Keratinocyte (primary cell): ENCODE measurements at regions not wholly inside any gene's neighbourhood (a gene's known extent, or its start where the extent isn't known, plus 50 kb on each side); places are given as distances from the start of the nearest gene placed in this dataset.

Source experiments
- DNase-seq: peaks from one replicate; pipeline ENCODE4 v3.0.0-alpha.2; 2011; ENCODE audit warnings: low read depth, missing footprints, low spot score
- FAIRE-seq: peaks from 2 replicates; lab custom pipeline; 2011; peaks lifted over from hg19 to GRCh38; lab: Jason Lieb, UNC
- H2AFZ ChIP-seq: 2 replicates; pipeline ENCODE4 v1.6.0; 2012; ENCODE audit warnings: low read length, control low read depth, inconsistent platforms; ENCODE audit not compliant: control insufficient read depth
- H3K27ac ChIP-seq: 2 replicates; pipeline ENCODE4 v1.5.1; 2011; ENCODE audit warnings: low read length; ENCODE audit not compliant: control insufficient read depth, insufficient read depth
- H3K27me3 ChIP-seq: 3 replicates; pipeline ENCODE4 v1.6.0; 2011; ENCODE audit warnings: low read length; ENCODE audit not compliant: control insufficient read depth, insufficient read depth; ENCODE audit errors: extremely low read depth
- H3K36me3 ChIP-seq, 2 experiments: 2 replicates in 1 of 2; 3 replicates in 1 of 2; pipeline ENCODE4 v1.5.1; 2011; ENCODE audit warnings: low read length in 2 of 2, mild to moderate bottlenecking in 1 of 2; ENCODE audit not compliant: control insufficient read depth in 2 of 2, insufficient read depth in 2 of 2; ENCODE audit errors: extremely low read depth in 1 of 2
- H3K4me1 ChIP-seq: 3 replicates; pipeline ENCODE4 v1.5.1; 2011; ENCODE audit warnings: low read length; ENCODE audit not compliant: control insufficient read depth, insufficient read depth; ENCODE audit errors: extremely low read depth
- H3K4me2 ChIP-seq: 3 replicates; pipeline ENCODE4 v1.6.0; 2011; ENCODE audit warnings: low read depth, low read length; ENCODE audit not compliant: control insufficient read depth, insufficient read depth; ENCODE audit errors: extremely low read depth
- H3K4me3 ChIP-seq, 3 experiments: fragments of 200-600 bp in 1 of 3; sonication (generic) in 1 of 3; 2 replicates in 2 of 3; 3 replicates in 1 of 3; pipeline ENCODE4 v1.5.1; 2011 to 2016; ENCODE audit warnings: low read length in 3 of 3, mild to moderate bottlenecking in 3 of 3, control low read depth in 2 of 3, inconsistent platforms in 1 of 3, low read depth in 1 of 3, mixed read lengths in 1 of 3, mixed run types in 1 of 3, moderate library complexity in 1 of 3; ENCODE audit not compliant: control insufficient read depth in 2 of 3, insufficient read depth in 2 of 3; ENCODE audit errors: extremely low read depth in 1 of 3
- H3K79me2 ChIP-seq: 2 replicates; pipeline ENCODE4 v1.6.0; 2012; ENCODE audit warnings: low read length; ENCODE audit not compliant: control insufficient read depth, insufficient read depth
- H3K9ac ChIP-seq: 3 replicates; pipeline ENCODE4 v1.6.0; 2011; ENCODE audit warnings: low read length; ENCODE audit not compliant: control insufficient read depth, insufficient read depth; ENCODE audit errors: extremely low read depth
- H3K9me1 ChIP-seq: 3 replicates; pipeline ENCODE4 v1.6.0; 2011; ENCODE audit warnings: low read length; ENCODE audit not compliant: control insufficient read depth, insufficient read depth; ENCODE audit errors: extremely low read depth
- H3K9me3 ChIP-seq: 2 replicates; pipeline ENCODE4 v1.5.1; 2012; ENCODE audit warnings: low read depth, low read length; ENCODE audit not compliant: control insufficient read depth
- H4K20me1 ChIP-seq: 3 replicates; pipeline ENCODE4 v1.6.0; 2011; ENCODE audit warnings: low read length; ENCODE audit not compliant: control insufficient read depth, insufficient read depth; ENCODE audit errors: extremely low read depth
- CTCF ChIP-seq, 3 experiments: IDR thresholded peaks in 1 of 3; conservative IDR thresholded peaks in 1 of 3; optimal IDR thresholded peaks in 1 of 3; 2 replicates in 2 of 3; 3 replicates in 1 of 3; pipeline versions ENCODE3 to v1.5.1; 2011; ENCODE audit warnings: low read length in 3 of 3, mild to moderate bottlenecking in 3 of 3, moderate library complexity in 2 of 3, control low read depth in 1 of 3, inconsistent platforms in 1 of 3; ENCODE audit not compliant: insufficient read depth in 2 of 3; ENCODE audit errors: extremely low read depth in 1 of 3
- EZH2 ChIP-seq: IDR thresholded peaks from one replicate; pipeline ENCODE4 v1.6.1; 2012; ENCODE audit warnings: inconsistent platforms, mild to moderate bottlenecking, low read length, moderate library complexity
- dilution Hi-C: fragments of 300-500 bp; cut with MboI; formaldehyde crosslinking; loops from one replicate; pipeline ENCODE4 v1.7.0; 2020; ENCODE audit warnings: low sequenced_read_pairs; ENCODE audit not compliant: extremely low pct_ligation_motif_present

GRCh38 chr3:81354119-81354518, 407.3 kb downstream of the GBE1 start:
- Histone ChIP-seq H2AFZ (no peak overlapping the region), H3K4me2 (no peak overlapping the region), H3K27ac (no peak overlapping the region), H3K4me1 (no peaks in the 10 kb centered on the region), H4K20me1 (no peaks in the 10 kb centered on the region), H3K27me3 (no peaks in the 10 kb centered on the region), H3K4me3 (no peak overlapping the region), H3K9ac (no peak overlapping the region), H3K9me1 (no peaks in the 10 kb centered on the region), H3K9me3 (no peaks in the 10 kb centered on the region), H3K36me3 (no peaks in the 10 kb centered on the region), H3K79me2 (no peaks in the 10 kb centered on the region)
- TF ChIP-seq EZH2: no peak
- TF ChIP-seq CTCF (optimal IDR thresholded peaks at IDR 0.05 in 1 of 3, IDR thresholded peaks at IDR 0.05 in 1 of 3, conservative IDR thresholded peaks at IDR 0.05 in 1 of 3; ENCODE audit: extremely low read depth in 1 of 3, insufficient read depth in 2 of 3, low read length in 3 of 3): no peak
- no peak for FAIRE-seq
- dilution Hi-C loops: no loop called here
- no peak for DNase-seq

- DNase-seq (no peak), FAIRE-seq (no peak)
- no peaks in the 10 kb centered on the region for H3K27me3 ChIP-seq
- no peaks in the 10 kb centered on the region for H3K79me2 ChIP-seq
- H2AFZ ChIP-seq: no peak overlapping the region
- dilution Hi-C loops: no loop called here
- H3K9ac ChIP-seq: no peak overlapping the region
- H3K4me1 ChIP-seq: no peaks in the 10 kb centered on the region
- no peak overlapping the region for H3K4me2 ChIP-seq
- H3K4me3 ChIP-seq: no peak overlapping the region
- H3K36me3 ChIP-seq: no peaks in the 10 kb centered on the region
- no peaks in the 10 kb centered on the region for H3K9me3 ChIP-seq
- no peaks in the 10 kb centered on the region for H4K20me1 ChIP-seq
- no peaks in the 10 kb centered on the region for H3K9me1 ChIP-seq
- TF ChIP-seq CTCF (optimal IDR thresholded peaks at IDR 0.05 in 1 of 3, IDR thresholded peaks at IDR 0.05 in 1 of 3, conservative IDR thresholded peaks at IDR 0.05 in 1 of 3; ENCODE audit: extremely low read depth in 1 of 3, insufficient read depth in 2 of 3, low read length in 3 of 3): peak in 2 of 3 experiments; percentile 31 to 37
- no peak for TF ChIP-seq EZH2
- H3K27ac ChIP-seq: no peak overlapping the region
Measured at GRCh38 chr3:81352867-81353266, 408.6 kb downstream of the GBE1 start.
